SW480 (cell line): ENCODE measurements at regions not wholly inside any gene's neighbourhood (a gene's known extent, or its start where the extent isn't known, plus 50 kb on each side); places are given as distances from the start of the nearest gene placed in this dataset.

ENCODE experiments used
- DNase-seq: peaks from one replicate; pipeline ENCODE4 v3.0.0-alpha.2; 2016; ENCODE audit warnings: low spot score

GRCh38 chr17:71283486-71283885 lies 837.3 kb upstream of the SOX9 start:
- DNase-seq, result no peak

GRCh38 chr17:71284032-71284755 lies 836.6 kb upstream of the SOX9 start:
- DNase-seq, result peak; percentile 4

GRCh38 chr17:71286625-71287024 lies 834.2 kb upstream of the SOX9 start:
- DNase-seq, result no peak

GRCh38 chr17:71287071-71287823 lies 833.6 kb upstream of the SOX9 start:
- no peak for DNase-seq

- DNase-seq, result no peak
Measured at GRCh38 chr17:71292006-71292405, 828.8 kb upstream of the SOX9 start.

GRCh38 chr17:71296005-71296404 lies 824.8 kb upstream of the SOX9 start:
- no peak for DNase-seq

GRCh38 chr17:71301063-71301462 lies 819.8 kb upstream of the SOX9 start:
- DNase-seq, result no peak

GRCh38 chr17:71302721-71303549 lies 817.9 kb upstream of the SOX9 start:
- DNase-seq, result no peak

- no peak for DNase-seq
Measured at GRCh38 chr17:71304498-71305158, 816.2 kb upstream of the SOX9 start.

- no peak for DNase-seq
Measured at GRCh38 chr17:71313866-71314265, 807.0 kb upstream of the SOX9 start.

- no peak for DNase-seq
Measured at GRCh38 chr17:71315568-71315967, 805.3 kb upstream of the SOX9 start.

GRCh38 chr17:71316176-71316897 lies 804.5 kb upstream of the SOX9 start:
- DNase-seq, result no peak

GRCh38 chr17:71320009-71320796 lies 800.6 kb upstream of the SOX9 start:
- no peak for DNase-seq

GRCh38 chr17:71325117-71325516 lies 795.7 kb upstream of the SOX9 start:
- no peak for DNase-seq

GRCh38 chr17:71325886-71326285 lies 794.9 kb upstream of the SOX9 start:
- DNase-seq, result no peak

GRCh38 chr17:71327376-71328059 lies 793.3 kb upstream of the SOX9 start:
- no peak for DNase-seq

GRCh38 chr17:71329310-71330098 lies 791.3 kb upstream of the SOX9 start:
- no peak for DNase-seq

- no peak for DNase-seq
Measured at GRCh38 chr17:71330099-71330375, 790.8 kb upstream of the SOX9 start.

- DNase-seq, result no peak
Measured at GRCh38 chr17:71331754-71332325, 789.0 kb upstream of the SOX9 start.
